NCI-H524 treated with DMSO at 0.1 percent for 48 hours (cell line): ENCODE measurements at regions not wholly inside any gene's neighbourhood (a gene's known extent, or its start where the extent isn't known, plus 50 kb on each side); places are given as distances from the start of the nearest gene placed in this dataset.

Experiments
- DNase-seq: peaks from one replicate; lab custom pipeline; 2025; lab: John Stamatoyannopoulos, UW

DNA sequence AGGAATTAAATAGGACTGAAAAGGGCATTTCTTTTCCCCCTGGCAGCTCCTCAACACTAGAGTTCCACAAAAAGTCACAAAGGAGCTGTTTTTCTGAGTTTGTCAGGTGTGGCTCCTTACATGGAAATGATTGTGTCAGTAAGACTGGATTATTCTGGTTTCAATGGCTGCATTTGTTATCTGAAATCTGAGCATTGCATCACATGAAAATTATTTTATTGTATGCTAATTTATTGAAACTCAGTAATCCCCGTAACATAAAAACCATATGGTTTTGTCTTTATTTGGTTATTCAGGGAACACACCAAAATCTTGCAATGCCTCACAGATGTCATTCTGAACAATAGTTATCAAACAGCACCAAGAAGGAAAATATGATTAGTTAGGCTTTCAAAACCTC, 439.7 kb upstream of the TNP1 start:
- DNase-seq, result no peak

DNA sequence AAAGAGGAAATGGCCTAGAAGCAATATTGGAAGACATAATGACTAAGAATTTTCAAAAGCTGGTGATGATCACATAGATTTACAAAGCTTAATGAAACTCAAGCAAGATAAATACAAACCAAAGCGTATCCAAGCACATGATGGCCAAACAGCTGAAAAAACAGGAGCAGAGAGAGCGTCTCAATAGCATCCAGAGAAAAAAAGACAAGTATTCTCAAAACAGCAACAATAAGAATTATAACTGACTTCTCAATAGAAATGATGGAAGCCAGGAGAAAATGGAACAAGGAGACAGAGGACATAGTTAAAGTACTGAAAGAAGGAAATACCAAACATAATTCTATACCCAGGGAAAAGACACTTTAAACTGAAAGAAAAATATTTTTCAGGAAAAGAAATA, 437.2 kb upstream of the TNP1 start:
- DNase-seq, result no peak

DNA sequence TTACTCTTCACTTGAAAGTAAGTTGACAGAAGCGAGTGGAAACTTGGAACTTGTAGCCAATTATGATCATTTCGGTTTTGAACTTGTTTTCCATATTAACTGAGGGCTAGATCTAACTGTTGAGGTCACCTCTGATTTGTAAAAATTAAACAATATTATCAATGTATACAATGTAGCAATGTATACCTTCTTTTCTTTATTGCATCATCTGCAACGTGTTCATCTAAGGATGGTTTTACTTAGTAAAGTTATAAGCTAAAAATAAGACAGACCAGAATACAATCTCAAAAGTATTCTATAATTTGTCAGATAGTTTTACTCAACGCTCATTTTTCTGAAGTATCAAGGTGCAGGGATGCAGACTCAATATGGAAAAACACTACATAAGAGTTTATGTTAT, 435.0 kb upstream of the TNP1 start:
- no peak for DNase-seq

DNA sequence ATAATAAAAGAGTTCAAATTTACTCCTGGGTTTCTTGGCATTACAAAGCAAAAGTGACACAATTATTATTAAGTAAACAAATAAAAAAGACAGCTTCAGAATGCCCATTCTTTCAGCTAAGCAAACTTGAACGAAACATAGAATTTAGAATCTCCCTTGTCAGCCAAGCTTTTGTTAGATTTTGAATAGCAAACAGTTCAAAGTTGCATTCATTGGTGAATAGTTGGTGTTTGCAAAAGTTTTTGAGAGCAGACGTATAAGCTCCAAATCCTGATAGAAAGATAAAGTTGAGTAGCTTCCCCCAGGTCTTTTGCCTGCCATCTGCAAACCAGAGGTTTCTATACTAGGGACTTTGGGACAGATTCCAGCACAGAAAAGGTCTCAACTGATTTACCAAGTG, 434.3 kb upstream of the TNP1 start:
- no peak for DNase-seq

DNA sequence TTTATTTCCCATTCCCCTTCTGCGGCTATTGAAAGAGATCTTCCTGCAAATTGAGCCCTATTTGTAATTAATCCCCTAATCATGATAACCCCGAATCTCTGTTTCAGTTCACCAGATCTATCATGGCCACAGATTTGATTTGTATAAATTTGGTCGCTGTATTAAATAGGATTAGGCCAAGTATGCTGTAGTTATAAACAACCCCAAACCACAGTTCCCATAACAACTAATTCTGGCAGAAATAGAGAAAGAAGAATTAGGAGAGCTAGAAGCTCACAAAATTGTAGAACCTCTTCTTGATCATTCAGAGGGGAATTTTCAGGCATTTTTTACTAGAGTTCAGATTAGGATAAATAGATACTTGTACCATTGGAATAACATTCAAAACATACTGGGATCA, 433.7 kb upstream of the TNP1 start:
- no peak for DNase-seq

DNA sequence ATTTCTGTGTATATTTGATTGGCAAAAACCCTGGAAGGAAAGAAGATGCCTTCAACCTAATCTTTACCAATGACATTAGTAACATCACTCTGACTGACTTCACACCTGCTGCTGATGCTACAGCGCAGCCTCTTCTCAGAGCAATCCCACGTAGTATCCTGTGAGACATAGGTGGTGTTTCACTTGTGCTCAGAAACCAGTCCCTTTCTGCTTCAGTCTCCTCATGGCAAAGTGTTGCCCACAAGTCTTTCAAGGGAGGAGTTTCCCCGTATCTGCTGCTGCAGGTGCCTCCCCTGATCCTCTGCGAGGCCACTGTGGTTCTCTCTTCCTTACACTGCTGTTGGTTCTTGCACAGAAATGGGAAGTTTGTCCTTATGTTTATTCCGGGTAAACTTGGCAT, 433.2 kb upstream of the TNP1 start:
- no peak for DNase-seq

DNA sequence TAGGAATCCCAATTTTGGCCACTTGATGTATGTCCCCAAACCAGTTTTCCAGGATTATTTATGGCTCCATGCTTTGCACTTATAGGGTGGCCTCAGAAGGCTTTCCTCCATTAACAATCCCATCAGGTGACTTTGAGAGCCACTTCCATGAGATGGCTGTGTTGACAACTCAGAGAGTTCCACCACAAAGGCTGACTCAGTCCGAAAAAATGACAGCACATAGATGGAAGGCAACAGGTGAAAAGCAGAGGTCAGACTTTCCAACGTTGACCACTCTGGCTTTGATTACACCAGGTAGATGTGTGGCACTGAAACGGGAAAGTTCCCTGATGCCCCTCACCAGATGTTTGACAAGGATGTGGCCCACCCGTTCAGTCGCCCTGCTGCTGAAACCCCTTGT, 431.4 kb upstream of the TNP1 start:
- DNase-seq, result no peak

DNA sequence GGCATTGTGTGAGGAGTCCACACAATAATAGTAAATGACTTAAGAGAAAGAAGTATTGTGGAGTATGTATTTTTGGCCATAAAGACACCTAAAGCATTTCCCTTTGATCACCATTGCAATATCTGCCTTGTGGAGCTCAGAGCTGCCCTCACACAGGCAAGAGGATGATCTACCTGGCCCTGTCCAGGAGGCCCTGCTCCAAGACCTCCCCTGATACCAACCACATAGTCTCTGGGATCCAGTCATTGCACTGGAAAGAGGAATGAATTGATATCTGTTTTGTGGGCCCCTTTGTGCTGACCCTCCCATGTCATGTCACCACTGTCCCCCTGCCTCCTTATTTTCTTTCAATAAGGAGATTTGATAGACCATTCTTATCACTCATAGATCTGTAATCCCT, 430.6 kb upstream of the TNP1 start:
- DNase-seq, result no peak

DNA sequence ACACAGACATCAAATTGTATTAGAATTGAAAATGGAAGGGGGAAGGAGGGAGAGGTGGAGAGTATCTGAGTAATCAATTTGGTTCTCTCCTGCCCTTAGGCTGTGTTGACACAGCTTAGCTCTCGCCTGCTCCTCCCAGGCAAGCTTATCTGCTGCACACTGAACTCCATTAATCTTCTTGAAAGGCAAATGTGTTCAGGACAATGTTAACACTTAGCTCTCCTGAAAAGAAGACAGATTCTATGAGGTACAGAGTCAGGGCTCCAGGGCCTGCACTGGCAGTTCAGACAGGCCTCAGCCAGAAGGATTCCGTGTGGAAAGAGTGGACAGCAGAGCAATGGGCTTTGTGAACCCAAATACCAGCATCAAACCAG, 430.0 kb upstream of the TNP1 start:
- DNase-seq, result no peak

DNA sequence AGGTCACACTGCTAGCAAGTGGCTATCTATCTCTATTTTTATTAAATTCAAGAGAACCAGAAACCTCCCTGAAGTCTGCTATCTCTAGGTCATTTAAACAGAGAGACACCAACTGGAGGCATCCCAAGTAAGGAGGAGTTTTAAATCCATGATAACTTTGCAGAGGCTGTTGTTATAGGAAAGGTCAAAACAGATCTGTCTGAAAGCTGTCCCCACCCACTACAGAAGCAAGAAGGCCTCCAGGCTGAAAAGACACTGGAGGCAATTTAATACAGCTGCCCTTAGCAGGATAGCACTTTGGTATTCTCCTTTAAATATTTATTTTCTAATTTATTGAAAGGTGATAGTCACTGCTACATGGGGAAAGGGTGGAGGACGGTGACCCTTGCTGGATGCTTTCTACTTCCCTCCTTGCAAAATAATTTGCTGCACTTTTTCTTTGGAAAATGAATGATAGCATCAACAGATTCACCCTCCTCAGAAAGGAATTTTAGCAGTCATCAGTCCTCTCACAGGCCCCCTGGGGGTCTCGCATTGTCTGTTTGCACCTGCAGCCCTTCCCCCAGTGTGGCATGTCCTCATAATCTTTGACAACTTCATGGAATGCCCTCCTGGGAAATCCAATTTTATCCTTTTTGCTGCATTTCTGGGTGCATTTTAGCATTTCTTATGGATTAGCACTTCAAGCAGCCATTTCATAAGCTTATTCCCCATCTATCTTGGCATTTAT, 429.5 kb upstream of the TNP1 start:
- no peak for DNase-seq

DNA sequence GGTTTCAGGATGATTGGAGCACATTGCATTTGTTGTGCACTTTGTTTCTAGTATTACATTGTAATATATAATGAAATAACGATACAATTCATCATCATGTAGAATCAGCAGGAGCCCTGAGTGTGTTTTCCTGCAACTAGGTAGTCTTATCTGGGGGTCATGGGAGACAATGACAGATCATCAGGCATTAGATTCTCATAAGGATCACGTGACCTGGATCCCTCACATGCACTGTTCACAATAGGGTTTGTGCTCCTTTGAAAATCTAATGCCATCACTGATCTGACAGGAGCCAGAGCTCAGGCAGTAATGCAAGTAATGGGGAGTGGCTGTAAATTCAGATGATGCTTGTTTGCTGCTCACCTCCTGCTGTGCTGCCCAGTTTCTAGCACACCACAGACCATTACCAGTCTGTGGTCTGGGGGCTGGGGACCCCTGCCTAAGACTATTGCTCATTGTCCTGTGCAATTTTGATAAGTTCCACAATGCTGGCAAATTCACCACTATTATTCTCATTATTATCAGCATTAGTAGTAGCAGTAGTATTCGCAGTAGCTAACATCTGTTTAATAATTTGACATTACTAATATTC, 428.7 kb upstream of the TNP1 start:
- DNase-seq, result no peak

DNA sequence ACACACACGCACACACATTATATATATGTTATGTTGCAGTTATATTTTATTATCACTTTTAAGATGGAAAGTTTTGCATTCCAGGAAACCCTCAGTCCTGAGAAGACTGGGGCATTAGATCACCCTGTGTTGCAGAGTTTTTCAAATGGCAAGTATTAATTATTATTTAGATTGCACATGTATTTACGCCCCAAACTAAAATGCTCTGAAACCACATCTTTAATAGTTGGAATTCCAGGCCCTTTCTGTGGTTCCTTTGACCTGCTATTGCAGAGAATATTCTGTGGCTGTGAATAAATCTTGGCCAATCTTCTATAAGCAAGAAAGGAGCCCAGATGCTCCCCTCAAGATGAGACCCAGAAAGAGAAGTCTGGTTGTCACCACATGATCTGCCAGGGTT, 427.0 kb upstream of the TNP1 start:
- no peak for DNase-seq

DNA sequence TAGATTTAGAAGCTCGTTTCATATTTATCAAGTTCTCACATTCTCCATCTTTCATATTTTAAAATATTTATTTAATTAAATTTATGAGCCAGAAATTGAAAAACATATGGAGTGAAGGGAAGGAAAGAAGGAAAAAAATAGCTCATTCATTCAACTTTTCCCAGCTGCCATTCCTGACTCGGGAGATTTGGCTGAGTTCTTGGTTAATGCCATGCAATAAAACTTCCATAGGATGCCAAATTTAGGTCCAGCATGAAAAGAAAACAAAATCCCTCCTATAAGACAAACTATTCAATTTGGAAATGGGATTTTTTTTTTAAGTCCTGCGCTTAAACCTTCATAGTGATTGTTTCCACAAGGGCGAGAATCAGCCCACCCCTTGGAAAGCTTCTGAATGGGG, 426.1 kb upstream of the TNP1 start:
- no peak for DNase-seq

DNA sequence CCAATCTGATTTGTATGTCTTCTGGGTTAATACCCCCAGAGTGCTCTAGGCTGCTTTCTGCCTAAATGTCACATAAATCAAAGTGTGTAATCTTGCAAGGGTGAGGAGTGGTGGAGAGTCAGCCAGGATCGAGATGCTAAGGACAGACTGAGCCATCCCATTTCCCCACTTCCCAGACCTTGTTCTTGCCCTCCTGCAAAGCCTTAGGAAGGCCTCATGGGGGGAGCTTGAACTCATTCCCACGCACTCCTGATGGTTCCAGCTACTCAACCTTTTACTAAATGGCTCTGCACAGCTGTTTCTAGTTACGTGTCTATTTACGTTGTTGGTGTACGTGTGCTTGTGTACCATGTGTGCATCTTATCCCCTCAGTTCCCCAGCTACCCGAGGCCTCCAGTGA, 423.6 kb upstream of the TNP1 start:
- no peak for DNase-seq

DNA sequence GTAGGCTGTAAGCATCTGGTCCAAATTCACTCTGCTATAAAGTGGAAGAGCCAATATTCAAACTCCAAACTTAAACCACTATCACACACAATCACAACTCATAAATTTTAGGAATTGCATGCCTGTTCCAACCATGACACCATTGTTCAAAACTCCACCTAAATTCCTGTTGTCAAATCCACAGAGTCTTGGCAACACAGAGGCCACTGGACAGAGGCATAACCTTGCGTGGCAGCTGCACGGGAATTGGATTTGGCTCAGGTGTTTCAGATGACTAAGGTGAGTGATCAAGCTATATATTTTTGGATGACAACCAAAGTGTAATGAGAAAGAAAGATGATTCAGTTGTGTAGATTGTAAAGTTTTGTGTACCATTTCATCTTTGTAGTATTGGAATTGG, 422.7 kb upstream of the TNP1 start:
- no peak for DNase-seq

DNA sequence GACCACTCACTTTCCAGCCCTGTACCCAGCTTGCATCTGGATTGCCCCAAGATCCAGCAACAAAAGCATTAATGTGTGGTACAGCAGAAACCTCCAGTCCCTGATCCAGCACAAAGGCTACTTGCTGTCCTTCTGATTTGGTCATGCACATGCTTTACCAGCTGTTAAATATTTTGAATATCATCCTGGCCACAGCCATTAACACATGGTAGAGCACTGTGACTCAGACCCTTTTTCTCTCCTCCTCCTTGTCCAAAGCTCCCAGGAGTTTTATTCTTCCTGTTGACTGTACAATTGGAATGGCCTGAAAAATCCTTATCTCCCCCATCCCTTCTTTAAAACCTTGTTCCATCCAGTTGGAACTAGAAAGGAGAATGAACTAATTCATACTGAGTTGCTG, 419.7 kb upstream of the TNP1 start:
- no peak for DNase-seq

DNA sequence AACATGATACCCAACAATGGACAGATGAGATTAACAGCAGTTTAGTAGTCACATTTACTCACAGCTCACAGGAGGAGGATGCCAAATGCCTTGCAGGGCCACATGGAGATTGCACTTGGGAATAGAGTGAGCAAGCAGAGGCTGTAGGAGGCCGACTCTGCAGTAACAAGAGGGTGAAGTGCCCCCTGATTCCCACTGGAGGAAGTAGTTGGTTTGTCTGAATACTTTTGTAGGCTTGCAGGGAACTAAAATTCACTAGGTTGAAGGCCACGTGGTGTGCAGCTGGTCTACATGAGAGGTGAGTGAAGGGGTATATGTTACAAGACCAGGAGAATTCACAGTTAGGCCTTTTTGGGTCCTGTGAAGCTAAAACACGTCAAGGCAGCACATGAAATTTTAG, 419.3 kb upstream of the TNP1 start:
- no peak for DNase-seq

DNA sequence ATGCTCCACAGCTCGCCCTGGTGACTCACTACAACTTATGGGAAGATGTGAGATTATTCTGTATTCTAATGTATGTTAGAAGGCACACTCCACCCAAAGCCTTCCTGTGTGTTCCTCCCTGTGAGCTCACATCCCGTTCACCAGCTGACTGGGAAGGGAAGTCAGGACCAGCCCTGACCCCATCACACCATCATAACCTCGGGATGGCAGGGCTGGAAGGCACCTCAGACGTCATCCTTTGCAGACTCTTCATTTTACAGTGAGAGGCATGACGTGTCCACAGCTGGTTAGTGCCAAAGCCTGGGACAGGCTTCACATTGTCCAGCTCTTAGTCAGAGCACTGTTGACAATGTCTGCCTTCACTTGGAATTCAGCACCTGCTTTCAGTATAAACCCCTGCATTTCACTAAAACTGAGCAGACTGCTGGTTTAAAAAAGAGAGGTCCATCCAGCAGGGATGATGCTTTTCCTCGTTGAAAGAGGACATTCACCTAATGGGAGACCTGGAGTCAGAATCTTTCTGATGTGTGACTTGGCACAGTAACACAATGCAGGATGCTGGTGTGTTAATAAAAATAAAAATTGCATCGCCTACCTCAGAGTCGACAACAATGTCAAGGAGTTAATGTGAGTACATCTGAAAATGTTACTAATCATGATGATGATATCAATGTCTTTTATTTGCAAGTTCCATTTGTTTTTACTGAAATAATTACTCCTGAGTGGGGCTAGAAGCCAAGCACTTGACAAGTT, 418.0 kb upstream of the TNP1 start:
- no peak for DNase-seq

DNA sequence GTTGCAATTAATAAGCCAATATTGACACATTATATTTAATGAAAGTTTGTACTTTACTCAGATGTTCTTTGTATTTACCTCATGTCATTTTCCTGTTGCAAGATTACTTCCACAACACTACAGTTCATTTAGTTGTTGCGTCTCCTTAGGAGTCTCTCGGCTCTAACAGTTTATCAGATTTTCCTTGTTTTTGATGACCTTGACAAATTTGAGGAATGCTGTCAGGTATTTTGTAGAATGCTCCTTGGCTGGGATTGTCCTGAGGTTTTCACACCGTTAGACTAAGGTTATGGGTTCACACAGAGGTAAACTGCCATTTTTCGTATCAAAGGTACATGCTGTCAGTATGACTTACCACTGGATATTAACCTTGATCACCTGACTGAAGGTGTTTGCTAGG, 416.6 kb upstream of the TNP1 start:
- DNase-seq, result no peak

DNA sequence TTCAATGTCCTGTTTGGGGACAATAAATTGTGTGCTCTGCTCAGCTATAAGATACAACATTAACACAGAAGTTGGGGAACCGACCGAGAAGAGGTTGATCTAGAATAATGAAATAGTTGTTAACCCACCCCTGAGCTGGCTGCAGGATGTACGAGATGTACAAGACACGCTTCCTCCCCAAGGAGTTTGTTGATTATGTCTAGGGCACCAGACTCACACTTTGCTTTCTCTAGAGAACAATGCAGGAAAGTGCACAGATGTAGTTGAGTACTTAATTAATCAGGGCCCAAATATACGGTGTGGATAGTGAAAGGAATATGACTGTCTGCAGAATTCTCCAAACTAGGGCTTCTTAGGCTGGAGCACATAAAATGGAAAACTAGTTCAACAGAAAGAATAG, 415.2 kb upstream of the TNP1 start:
- no peak for DNase-seq

DNA sequence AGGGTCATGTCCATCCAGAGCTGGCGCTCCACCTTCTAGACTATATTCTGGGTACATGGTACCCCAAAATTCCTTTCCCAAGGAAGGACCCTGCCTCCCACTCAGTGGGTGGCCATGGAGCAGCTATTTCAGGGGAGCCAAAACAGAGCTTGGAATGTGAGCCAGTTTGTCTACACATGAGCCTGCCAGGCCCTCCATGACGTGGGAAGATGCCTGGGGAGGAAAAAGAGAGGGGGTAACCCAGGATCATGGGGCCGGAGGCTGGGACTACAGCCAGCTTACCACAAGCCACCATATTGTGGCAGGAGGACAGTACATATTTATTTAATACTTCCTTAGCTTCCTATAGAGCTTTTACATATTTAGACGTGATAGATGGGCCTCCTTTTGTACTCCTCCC, 414.7 kb upstream of the TNP1 start:
- DNase-seq, result no peak

DNA sequence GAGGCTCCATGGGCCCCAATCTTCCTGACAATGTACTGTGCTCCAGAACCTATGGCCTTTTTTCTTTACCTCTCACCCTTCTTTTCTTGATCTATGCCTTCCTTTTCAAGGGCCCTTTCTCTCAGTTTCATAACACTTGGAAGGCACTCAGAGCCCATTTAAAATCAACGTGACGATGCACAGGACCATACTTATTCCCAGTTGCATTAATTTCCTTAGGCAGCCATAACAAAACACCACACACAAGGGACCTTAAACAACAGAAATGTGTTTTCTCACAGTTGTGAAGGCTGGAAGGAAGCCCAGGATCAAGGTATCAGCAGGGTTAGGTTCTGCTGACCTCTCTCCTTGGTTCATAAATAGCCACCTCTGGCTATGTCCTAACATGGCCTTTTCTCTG, 414.0 kb upstream of the TNP1 start:
- DNase-seq, result no peak

DNA sequence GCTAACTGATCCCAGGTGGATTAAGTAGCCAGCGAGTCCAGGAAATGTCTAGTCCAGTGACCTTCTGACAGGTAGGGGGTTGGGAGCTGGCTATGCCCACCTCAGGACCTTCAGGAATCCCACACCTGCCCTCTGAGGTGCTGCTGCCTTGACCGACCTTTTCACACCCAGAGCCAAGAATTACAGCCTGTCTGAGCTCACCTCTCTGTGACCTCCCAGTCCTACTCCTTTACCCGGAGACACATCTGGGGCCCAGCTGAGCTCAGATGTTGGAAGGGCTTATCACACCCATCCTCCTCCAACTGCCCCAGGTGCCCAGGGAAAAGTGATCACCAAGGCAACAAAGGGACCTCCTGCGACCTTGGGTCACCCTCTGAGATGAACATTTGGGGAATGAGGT, 413.3 kb upstream of the TNP1 start:
- DNase-seq, result no peak

DNA sequence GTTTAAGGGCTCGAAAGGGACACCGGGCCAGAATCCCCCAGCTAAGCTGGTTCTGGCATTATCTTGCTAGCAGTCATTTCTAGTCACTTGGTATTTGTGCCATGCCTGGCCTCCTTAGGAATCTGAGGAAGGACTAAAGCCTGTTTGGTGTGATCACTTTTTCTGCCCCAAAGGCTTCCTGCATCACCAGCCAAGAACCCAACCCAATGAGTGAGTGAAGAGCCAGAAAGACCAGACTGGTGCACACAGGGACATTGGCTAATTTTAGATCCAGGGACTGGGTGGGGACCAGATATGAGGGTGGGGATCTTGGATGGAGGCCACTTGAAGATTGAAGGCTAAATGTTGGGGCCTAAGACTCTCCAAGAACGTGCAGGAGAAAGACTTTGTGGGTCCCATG, 411.9 kb upstream of the TNP1 start:
- DNase-seq, result no peak
